ENCODE measurements at regions not wholly inside any gene's neighbourhood (a gene's known extent, or its start where the extent isn't known, plus 50 kb on each side); places are given as distances from the start of the nearest gene placed in this dataset.

DNA sequence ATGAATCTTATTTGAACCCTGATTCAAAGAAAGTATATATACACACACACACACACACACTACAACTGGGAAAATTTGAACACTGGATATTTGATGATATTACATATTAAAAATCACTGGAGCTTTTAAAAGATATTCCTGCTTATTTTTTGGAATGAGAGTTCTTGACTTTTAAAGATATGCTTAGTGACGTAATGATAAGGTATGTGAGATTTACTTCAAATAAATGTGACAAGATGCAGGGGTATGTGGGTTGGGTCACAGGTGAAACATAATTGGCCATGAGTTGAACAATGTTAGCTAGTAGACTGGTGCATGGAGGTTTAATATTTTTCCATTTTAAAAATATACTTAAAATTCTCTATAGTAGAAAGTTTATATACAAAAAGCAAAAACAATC lies 258.6 kb downstream of the CBLN4 start:
- no peaks in the 10 kb centered on the region for H3K27me3 ChIP-seq (ENCODE audit: control insufficient read depth, insufficient read depth, low read length)
- ChIA-PET POLR2A (no interaction called here), CTCF (no interaction called here)
- TF ChIP-seq, protein P1, sequence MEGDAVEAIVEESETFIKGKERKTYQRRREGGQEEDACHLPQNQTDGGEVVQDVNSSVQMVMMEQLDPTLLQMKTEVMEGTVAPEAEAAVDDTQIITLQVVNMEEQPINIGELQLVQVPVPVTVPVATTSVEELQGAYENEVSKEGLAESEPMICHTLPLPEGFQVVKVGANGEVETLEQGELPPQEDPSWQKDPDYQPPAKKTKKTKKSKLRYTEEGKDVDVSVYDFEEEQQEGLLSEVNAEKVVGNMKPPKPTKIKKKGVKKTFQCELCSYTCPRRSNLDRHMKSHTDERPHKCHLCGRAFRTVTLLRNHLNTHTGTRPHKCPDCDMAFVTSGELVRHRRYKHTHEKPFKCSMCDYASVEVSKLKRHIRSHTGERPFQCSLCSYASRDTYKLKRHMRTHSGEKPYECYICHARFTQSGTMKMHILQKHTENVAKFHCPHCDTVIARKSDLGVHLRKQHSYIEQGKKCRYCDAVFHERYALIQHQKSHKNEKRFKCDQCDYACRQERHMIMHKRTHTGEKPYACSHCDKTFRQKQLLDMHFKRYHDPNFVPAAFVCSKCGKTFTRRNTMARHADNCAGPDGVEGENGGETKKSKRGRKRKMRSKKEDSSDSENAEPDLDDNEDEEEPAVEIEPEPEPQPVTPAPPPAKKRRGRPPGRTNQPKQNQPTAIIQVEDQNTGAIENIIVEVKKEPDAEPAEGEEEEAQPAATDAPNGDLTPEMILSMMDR (IDR thresholded peaks at IDR 0.05; ENCODE audit: low read depth, low read length), result no peak
- no peak overlapping the region for H3K27ac ChIP-seq (ENCODE audit: low read depth, low read length)
- no peak for DNase-seq (ENCODE audit: low read depth, low spot score)
- peaks cover 11% of the 10 kb centered on the region; the same call in 1 of the 2 replicates for H3K9me3 ChIP-seq (ENCODE audit: control insufficient read depth, insufficient read depth, low read length)
- H3K4me3 ChIP-seq (ENCODE audit: low read depth, low read length), result no peak overlapping the region

DNA sequence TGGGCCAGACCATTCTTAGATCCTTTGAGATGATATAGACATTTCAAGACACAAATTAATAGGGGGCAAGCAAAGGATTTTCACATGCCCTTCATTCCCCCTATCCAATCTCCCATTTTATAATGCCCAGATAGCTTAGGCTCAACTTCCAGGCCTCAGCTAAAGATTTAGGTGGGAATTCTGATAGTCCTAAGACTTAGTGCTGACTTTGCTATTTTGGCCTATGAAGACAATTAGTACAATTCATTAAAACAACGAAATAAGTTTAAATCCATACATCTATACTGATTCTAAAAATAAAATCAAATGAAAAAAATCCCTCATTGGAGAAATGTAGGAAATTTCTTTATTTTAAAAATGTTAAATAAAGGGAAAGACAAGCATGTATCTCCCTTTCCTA lies 259.5 kb downstream of the CBLN4 start:
- Histone ChIP-seq H3K9me3 (ENCODE audit: control insufficient read depth, insufficient read depth, low read length) (peaks cover 11% of the 10 kb centered on the region; the same call in 1 of the 2 replicates), H3K27me3 (ENCODE audit: control insufficient read depth, insufficient read depth, low read length) (no peaks in the 10 kb centered on the region), H3K4me3 (ENCODE audit: low read depth, low read length) (no peak overlapping the region), H3K27ac (ENCODE audit: low read depth, low read length) (no peak overlapping the region)
- ChIA-PET POLR2A (no interaction called here), CTCF (no interaction called here)
- DNase-seq (ENCODE audit: low read depth, low spot score), result no peak
- TF ChIP-seq, protein P1 (IDR thresholded peaks at IDR 0.05; ENCODE audit: low read depth, low read length), result no peak

DNA sequence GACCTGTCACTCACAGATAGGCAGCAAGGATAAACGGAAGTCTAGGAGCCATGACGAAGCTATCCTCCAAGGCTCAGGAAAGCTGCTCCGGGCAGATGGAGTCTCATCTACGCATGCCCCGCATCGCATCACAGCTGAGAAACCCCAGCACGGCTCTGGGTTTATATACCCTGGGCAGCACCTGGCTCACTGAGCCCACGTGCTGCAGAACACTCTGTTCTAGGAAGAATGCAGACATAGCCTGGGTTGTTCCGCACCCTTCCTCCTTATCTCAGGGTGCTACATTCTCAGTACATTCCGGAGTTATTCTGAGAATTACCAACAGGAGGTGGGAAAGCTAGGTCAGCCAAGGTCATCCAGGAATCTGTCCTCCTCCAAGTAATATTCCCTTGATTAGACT lies 260.4 kb downstream of the CBLN4 start:
- H3K4me3 ChIP-seq (ENCODE audit: low read depth, low read length), result no peak overlapping the region
- H3K9me3 ChIP-seq (ENCODE audit: control insufficient read depth, insufficient read depth, low read length), result peaks cover 11% of the 10 kb centered on the region; the same call in 1 of the 2 replicates
- TF ChIP-seq, protein P1 (IDR thresholded peaks at IDR 0.05; ENCODE audit: low read depth, low read length), result no peak
- no peak overlapping the region for H3K27ac ChIP-seq (ENCODE audit: low read depth, low read length)
- DNase-seq (ENCODE audit: low read depth, low spot score), result no peak
- CTCF ChIA-PET, result no interaction called here
- POLR2A ChIA-PET, result no interaction called here
- no peaks in the 10 kb centered on the region for H3K27me3 ChIP-seq (ENCODE audit: control insufficient read depth, insufficient read depth, low read length)

DNA sequence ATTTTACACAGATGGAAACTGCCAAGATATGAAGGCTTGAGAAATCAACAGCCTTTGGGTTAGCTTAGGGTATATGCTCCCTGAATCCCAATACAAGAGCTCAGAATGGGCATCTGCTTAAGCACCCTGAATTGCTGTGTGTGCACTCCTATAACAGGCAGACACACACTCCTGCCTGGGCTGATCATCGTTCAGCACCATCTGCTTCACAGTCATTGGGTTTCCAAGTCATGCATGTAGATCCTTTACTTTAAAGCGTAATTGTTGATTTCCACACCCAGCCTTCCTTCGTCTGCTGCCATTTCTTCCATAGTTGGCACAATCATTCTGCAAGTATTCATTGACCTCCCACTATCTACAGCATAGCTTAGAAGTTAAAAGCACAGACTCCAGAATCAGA lies 263.5 kb downstream of the CBLN4 start:
- TF ChIP-seq, protein P1 (IDR thresholded peaks at IDR 0.05; ENCODE audit: low read depth, low read length), result no peak
- no peak overlapping the region for H3K27ac ChIP-seq (ENCODE audit: low read depth, low read length)
- ChIA-PET POLR2A (no interaction called here), CTCF (no interaction called here)
- no peaks in the 10 kb centered on the region for H3K27me3 ChIP-seq (ENCODE audit: control insufficient read depth, insufficient read depth, low read length)
- H3K4me3 ChIP-seq (ENCODE audit: low read depth, low read length), result no peak overlapping the region
- peaks cover 8% of the 10 kb centered on the region; the same call in 1 of the 2 replicates for H3K9me3 ChIP-seq (ENCODE audit: control insufficient read depth, insufficient read depth, low read length)
- DNase-seq (ENCODE audit: low read depth, low spot score), result no peak

DNA sequence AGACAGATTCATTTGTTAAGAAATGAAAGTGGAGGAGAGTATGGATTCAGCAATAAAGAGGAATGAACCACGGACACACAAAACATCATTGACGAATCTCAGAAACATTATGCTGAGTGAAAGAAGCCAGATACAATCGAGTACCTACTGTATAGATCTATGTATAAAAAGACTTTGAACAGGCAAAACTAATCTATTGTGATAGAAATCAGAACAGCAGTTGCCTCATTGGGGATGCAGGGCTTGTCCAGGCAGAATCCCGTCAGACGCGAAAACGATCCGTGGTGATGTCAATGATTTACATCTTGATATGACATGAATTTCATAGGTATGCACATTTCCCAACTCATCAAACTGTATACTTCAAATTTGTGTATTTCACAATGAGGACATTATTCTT lies 265.2 kb downstream of the CBLN4 start:
- Histone ChIP-seq H3K27ac (ENCODE audit: low read depth, low read length) (no peak overlapping the region), H3K4me3 (ENCODE audit: low read depth, low read length) (no peak overlapping the region), H3K9me3 (ENCODE audit: control insufficient read depth, insufficient read depth, low read length) (peaks cover 5% of the 10 kb centered on the region; the same call in 1 of the 2 replicates), H3K27me3 (ENCODE audit: control insufficient read depth, insufficient read depth, low read length) (no peaks in the 10 kb centered on the region)
- POLR2A ChIA-PET, result no interaction called here
- CTCF ChIA-PET, result no interaction called here
- TF ChIP-seq, protein P1 (IDR thresholded peaks at IDR 0.05; ENCODE audit: low read depth, low read length), result no peak
- DNase-seq (ENCODE audit: low read depth, low spot score), result no peak

Data from AG04450 (cell line).